ENCODE measurements at regions not wholly inside any gene's neighbourhood (a gene's known extent, or its start where the extent isn't known, plus 50 kb on each side); places are given as distances from the start of the nearest gene placed in this dataset.
"Not testable (repeated sequence)": the region's sequence is repeated elsewhere in the genome, so short reads cannot be mapped to it uniquely, and the experiment has no call there.

GRCh38 chr9:62526306-62526705 lies 1336.5 kb downstream of the SPATA31A7 start:
- CTCF ChIA-PET; H3K9me3 ChIP-seq; intact Hi-C loops (cut with micrococcal nuclease; ENCODE audit: unreplicated experiment); H3K27me3 ChIP-seq (replicated peaks; ENCODE audit: control insufficient read depth, insufficient read depth, low read length); H3K27ac Mint-ChIP-seq (ENCODE audit: unreplicated experiment); H3K27me3 Mint-ChIP-seq (ENCODE audit: insufficient read depth, unreplicated experiment); BruUV-seq (replicated peaks); H3K36me3 ChIP-seq (ENCODE audit: control insufficient read depth, insufficient read depth, low read length); H3K4me3 Mint-ChIP-seq (ENCODE audit: unreplicated experiment); H3K4me3 ChIP-seq (ENCODE audit: low read depth, low read length); DNase-seq; H3K9me3 Mint-ChIP-seq (ENCODE audit: unreplicated experiment); H3K4me1 Mint-ChIP-seq (ENCODE audit: low read depth, unreplicated experiment); H3K4me1 ChIP-seq; H3K36me3 Mint-ChIP-seq (ENCODE audit: insufficient read depth, unreplicated experiment); POLR2A ChIA-PET: not testable (repeated sequence)

GRCh38 chr9:62532162-62532776 lies 1342.4 kb downstream of the SPATA31A7 start:
- H3K36me3 ChIP-seq (ENCODE audit: control insufficient read depth, insufficient read depth, low read length); H3K9me3 Mint-ChIP-seq (ENCODE audit: unreplicated experiment); H3K9me3 ChIP-seq; H3K4me3 Mint-ChIP-seq (ENCODE audit: unreplicated experiment); H3K4me1 Mint-ChIP-seq (ENCODE audit: low read depth, unreplicated experiment); H3K4me1 ChIP-seq; POLR2A ChIA-PET; H3K4me3 ChIP-seq (ENCODE audit: low read depth, low read length); H3K36me3 Mint-ChIP-seq (ENCODE audit: insufficient read depth, unreplicated experiment); CTCF ChIA-PET; H3K27me3 ChIP-seq (replicated peaks; ENCODE audit: control insufficient read depth, insufficient read depth, low read length); H3K27ac Mint-ChIP-seq (ENCODE audit: unreplicated experiment); BruUV-seq (replicated peaks); intact Hi-C loops (cut with micrococcal nuclease; ENCODE audit: unreplicated experiment); DNase-seq; H3K27me3 Mint-ChIP-seq (ENCODE audit: insufficient read depth, unreplicated experiment): not testable (repeated sequence)

DNA sequence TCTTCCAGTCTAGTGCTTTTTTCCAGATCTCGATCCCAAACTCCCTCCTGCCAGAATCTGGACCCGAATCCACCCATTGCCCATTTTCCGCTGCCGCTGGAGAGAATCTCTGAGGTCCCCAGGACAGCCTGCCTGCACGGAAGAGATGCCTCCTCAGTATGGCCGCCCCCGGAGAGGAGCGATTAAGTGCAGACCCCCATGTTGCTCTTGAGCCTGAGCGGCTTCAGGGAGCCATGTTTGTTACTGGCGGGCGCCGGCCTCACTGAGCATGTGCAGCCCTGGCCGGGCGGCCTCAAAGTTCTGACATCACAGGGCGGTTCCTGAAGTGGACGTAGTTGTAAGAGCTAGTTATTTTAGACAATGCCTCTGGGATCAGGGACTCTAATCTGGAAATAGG lies 1342.9 kb downstream of the SPATA31A7 start:
- H3K36me3 ChIP-seq (ENCODE audit: control insufficient read depth, insufficient read depth, low read length); H3K4me1 Mint-ChIP-seq (ENCODE audit: low read depth, unreplicated experiment); CTCF ChIA-PET; H3K9me3 Mint-ChIP-seq (ENCODE audit: unreplicated experiment); H3K4me3 ChIP-seq (ENCODE audit: low read depth, low read length); H3K4me3 Mint-ChIP-seq (ENCODE audit: unreplicated experiment); H3K27me3 Mint-ChIP-seq (ENCODE audit: insufficient read depth, unreplicated experiment); POLR2A ChIA-PET; H3K27me3 ChIP-seq (replicated peaks; ENCODE audit: control insufficient read depth, insufficient read depth, low read length); BruUV-seq (replicated peaks); H3K4me1 ChIP-seq; DNase-seq; H3K27ac Mint-ChIP-seq (ENCODE audit: unreplicated experiment); H3K9me3 ChIP-seq; H3K36me3 Mint-ChIP-seq (ENCODE audit: insufficient read depth, unreplicated experiment); intact Hi-C loops (cut with micrococcal nuclease; ENCODE audit: unreplicated experiment): not testable (repeated sequence)

DNA sequence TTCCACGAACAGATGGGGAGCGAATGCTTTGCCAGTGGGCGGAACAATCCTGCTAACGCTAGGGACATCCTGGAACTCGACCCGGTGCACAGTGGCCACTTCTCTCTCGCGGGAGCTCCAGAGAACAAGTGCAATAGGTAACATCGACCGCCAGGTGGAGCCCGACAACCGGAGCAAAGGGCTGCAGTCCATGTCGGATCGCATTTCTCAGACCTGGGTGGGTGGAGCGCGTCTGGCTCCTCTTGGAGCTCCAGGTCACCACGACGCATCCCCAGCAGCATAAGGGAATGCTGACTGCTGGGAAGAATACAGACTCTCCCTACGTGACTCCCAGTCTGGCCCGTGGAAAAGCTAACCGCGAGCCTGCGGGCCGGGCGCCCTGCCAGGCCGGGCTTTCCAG lies 1360.7 kb downstream of the SPATA31A7 start:
- BruUV-seq (replicated peaks); H3K36me3 ChIP-seq (ENCODE audit: control insufficient read depth, insufficient read depth, low read length); H3K9me3 Mint-ChIP-seq (ENCODE audit: unreplicated experiment); H3K27ac Mint-ChIP-seq (ENCODE audit: unreplicated experiment); intact Hi-C loops (cut with micrococcal nuclease; ENCODE audit: unreplicated experiment); H3K4me3 Mint-ChIP-seq (ENCODE audit: unreplicated experiment); H3K4me1 Mint-ChIP-seq (ENCODE audit: low read depth, unreplicated experiment); H3K9me3 ChIP-seq; POLR2A ChIA-PET; CTCF ChIA-PET; H3K27me3 Mint-ChIP-seq (ENCODE audit: insufficient read depth, unreplicated experiment); H3K4me3 ChIP-seq (ENCODE audit: low read depth, low read length); H3K4me1 ChIP-seq; H3K27me3 ChIP-seq (replicated peaks; ENCODE audit: control insufficient read depth, insufficient read depth, low read length); H3K36me3 Mint-ChIP-seq (ENCODE audit: insufficient read depth, unreplicated experiment): not testable (repeated sequence)
- DNase-seq = peak; percentile 0 to 18

DNA sequence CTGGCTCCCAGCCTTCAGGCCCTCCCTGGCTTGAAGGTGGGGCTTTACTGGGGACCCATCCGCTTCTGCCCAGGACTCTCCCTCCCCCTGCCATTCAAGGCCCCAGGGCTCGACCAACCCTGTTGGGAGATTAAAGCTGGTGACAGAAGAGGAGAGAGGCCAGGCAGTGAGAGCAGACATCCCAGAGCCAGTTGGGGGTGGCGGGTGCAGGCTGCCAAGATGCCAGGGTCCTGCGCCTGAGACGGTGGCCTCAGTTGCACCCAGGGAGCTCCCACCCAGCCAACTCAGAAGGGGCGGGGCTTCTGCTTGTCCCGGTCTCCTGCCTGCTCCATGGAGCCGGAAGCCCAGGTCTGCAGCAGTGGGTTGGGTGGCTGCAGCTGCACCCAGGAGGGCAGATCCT lies 1370.8 kb downstream of the SPATA31A7 start:
- H3K9me3 Mint-ChIP-seq (ENCODE audit: unreplicated experiment); H3K4me3 ChIP-seq (ENCODE audit: low read depth, low read length); H3K36me3 ChIP-seq (ENCODE audit: control insufficient read depth, insufficient read depth, low read length); POLR2A ChIA-PET; H3K4me1 ChIP-seq; BruUV-seq (replicated peaks); H3K27me3 ChIP-seq (replicated peaks; ENCODE audit: control insufficient read depth, insufficient read depth, low read length); H3K27me3 Mint-ChIP-seq (ENCODE audit: insufficient read depth, unreplicated experiment); DNase-seq; H3K4me3 Mint-ChIP-seq (ENCODE audit: unreplicated experiment); intact Hi-C loops (cut with micrococcal nuclease; ENCODE audit: unreplicated experiment); CTCF ChIA-PET; H3K9me3 ChIP-seq; H3K27ac Mint-ChIP-seq (ENCODE audit: unreplicated experiment); H3K4me1 Mint-ChIP-seq (ENCODE audit: low read depth, unreplicated experiment); H3K36me3 Mint-ChIP-seq (ENCODE audit: insufficient read depth, unreplicated experiment): not testable (repeated sequence)

DNA sequence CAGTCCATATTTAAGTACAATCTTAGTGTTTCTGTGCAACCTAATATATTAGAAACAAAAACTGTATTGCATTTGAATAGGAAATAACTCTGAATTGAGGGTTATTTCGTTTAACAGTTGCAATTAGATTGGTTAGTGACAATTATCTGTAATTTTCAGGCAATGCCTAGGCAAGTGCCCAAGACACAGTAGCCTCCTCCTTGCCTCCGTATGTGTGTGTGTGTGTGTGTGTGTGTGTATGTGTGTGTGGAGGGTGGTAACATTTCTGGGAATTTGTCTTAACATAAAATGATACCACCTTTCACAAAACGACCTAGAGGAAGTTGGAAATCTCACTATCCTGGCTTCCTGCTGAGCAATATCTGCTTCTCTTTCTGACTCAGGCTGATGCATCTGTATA lies 1375.3 kb downstream of the SPATA31A7 start:
- H3K36me3 Mint-ChIP-seq (ENCODE audit: insufficient read depth, unreplicated experiment); H3K9me3 ChIP-seq; H3K4me1 Mint-ChIP-seq (ENCODE audit: low read depth, unreplicated experiment); intact Hi-C loops (cut with micrococcal nuclease; ENCODE audit: unreplicated experiment); CTCF ChIA-PET; H3K27ac Mint-ChIP-seq (ENCODE audit: unreplicated experiment); H3K27me3 Mint-ChIP-seq (ENCODE audit: insufficient read depth, unreplicated experiment); H3K9me3 Mint-ChIP-seq (ENCODE audit: unreplicated experiment); H3K36me3 ChIP-seq (ENCODE audit: control insufficient read depth, insufficient read depth, low read length); H3K4me1 ChIP-seq; H3K4me3 Mint-ChIP-seq (ENCODE audit: unreplicated experiment); POLR2A ChIA-PET; DNase-seq; H3K27me3 ChIP-seq (replicated peaks; ENCODE audit: control insufficient read depth, insufficient read depth, low read length); BruUV-seq (replicated peaks); H3K4me3 ChIP-seq (ENCODE audit: low read depth, low read length): not testable (repeated sequence)

DNA sequence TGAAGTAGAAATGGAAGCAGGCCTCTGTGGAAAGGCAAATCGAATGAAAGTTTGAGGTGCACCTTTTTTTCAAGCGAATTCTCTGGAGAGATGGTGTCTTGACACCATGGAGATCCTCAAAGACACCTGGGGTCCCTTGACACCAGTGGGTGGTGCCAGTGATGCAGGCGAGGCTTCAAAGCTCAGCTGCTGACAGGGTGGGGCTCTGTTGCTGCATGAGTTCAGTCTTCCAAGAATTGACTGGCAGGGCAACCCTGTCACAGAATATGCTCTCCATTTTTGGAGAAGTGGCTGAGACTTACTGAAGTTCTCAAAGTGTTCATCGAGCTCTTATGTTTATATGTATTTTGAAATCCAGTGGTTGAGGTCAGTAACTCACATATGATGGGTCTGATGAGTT lies 1376.6 kb downstream of the SPATA31A7 start:
- POLR2A ChIA-PET; H3K36me3 Mint-ChIP-seq (ENCODE audit: insufficient read depth, unreplicated experiment); H3K9me3 Mint-ChIP-seq (ENCODE audit: unreplicated experiment); intact Hi-C loops (cut with micrococcal nuclease; ENCODE audit: unreplicated experiment); H3K9me3 ChIP-seq; H3K4me1 ChIP-seq; H3K36me3 ChIP-seq (ENCODE audit: control insufficient read depth, insufficient read depth, low read length); H3K4me1 Mint-ChIP-seq (ENCODE audit: low read depth, unreplicated experiment); H3K4me3 Mint-ChIP-seq (ENCODE audit: unreplicated experiment); DNase-seq; H3K27me3 ChIP-seq (replicated peaks; ENCODE audit: control insufficient read depth, insufficient read depth, low read length); BruUV-seq (replicated peaks); H3K4me3 ChIP-seq (ENCODE audit: low read depth, low read length); H3K27ac Mint-ChIP-seq (ENCODE audit: unreplicated experiment); CTCF ChIA-PET; H3K27me3 Mint-ChIP-seq (ENCODE audit: insufficient read depth, unreplicated experiment): not testable (repeated sequence)
